Spleen (tissue), 7 donors: ENCODE measurements at regions not wholly inside any gene's neighbourhood (a gene's known extent, or its start where the extent isn't known, plus 50 kb on each side); places are given as distances from the start of the nearest gene placed in this dataset.

ENCODE experiments used
- CTCF ChIP-seq, 11 experiments: fragments of 200-600 bp in 7 of 11; fragments of 450-650 bp in 4 of 11; sonication (generic) in 4 of 11; IDR thresholded peaks in 8 of 11; conservative IDR thresholded peaks in 3 of 11; 1 replicate in 7 of 11; 2 replicates in 4 of 11; pipeline versions ENCODE4 v1.4.0 to v1.8.0; 2016 to 2021; ENCODE audit warnings: antibody characterized with exemption in 11 of 11, inconsistent platforms in 4 of 11, mild to moderate bottlenecking in 1 of 11
- POLR2A ChIP-seq, 3 donors: fragments of 450-650 bp; IDR thresholded peaks; one replicate each; pipeline ENCODE4 v1.5.1; 2017; ENCODE audit warnings: antibody characterized with exemption in 3 of 3, mild to moderate bottlenecking in 1 of 3
- donor health status: DM: no; HTN: no; CAD: no; lungs with moderate emphysema.
- donor health status: DM: no; HTN: no; CAD: no.
- donor health status: DM: no; HTN: no; CAD: no.

GRCh38 chr10:128873411-128874054 lies 593.5 kb upstream of the MGMT start:
- no peak for TF ChIP-seq CTCF (IDR thresholded peaks at IDR 0.05 in 8 of 11, conservative IDR thresholded peaks at IDR 0.05 in 3 of 11)
- no peak for TF ChIP-seq POLR2A (IDR thresholded peaks at IDR 0.05)
